Upper lobe of right lung (tissue), 1 donor: ENCODE measurements at regions not wholly inside any gene's neighbourhood (a gene's known extent, or its start where the extent isn't known, plus 50 kb on each side); places are given as distances from the start of the nearest gene placed in this dataset.
A peak's percentile ranks its signal among the peaks of the same experiment; 100 is the strongest.

Experiments
- ATAC-seq: fragments of 200-7000 bp; cut with Tn5 transposase; one replicate; pipeline ENCODE4 v1.9.1; 2020; ENCODE audit warnings: mild to moderate bottlenecking, moderate library complexity
- DNase-seq: peaks from one replicate; pipeline ENCODE4 v3.0.0-alpha.2; 2020
- H3K27ac ChIP-seq: fragments of 200-600 bp; one replicate; pipeline ENCODE4 v1.8.0; 2022
- H3K27me3 ChIP-seq: fragments of 200-600 bp; one replicate; pipeline ENCODE4 v1.8.0; 2022; ENCODE audit warnings: mild to moderate bottlenecking
- H3K36me3 ChIP-seq: fragments of 200-600 bp; one replicate; pipeline ENCODE4 v1.8.0; 2022
- H3K4me1 ChIP-seq: fragments of 200-600 bp; one replicate; pipeline ENCODE4 v1.8.0; 2022
- H3K4me3 ChIP-seq: fragments of 200-600 bp; one replicate; pipeline ENCODE4 v1.8.0; 2022; ENCODE audit warnings: mild to moderate bottlenecking
- H3K9me3 ChIP-seq: fragments of 200-600 bp; one replicate; pipeline ENCODE4 v1.8.0; 2022
- intact Hi-C: fragments of 100-400 bp; cut with DNase I; formaldehyde crosslinking; loops from one replicate; pipeline ENCODE4 v1.11.0; 2022
- TF ChIP-seq, protein P1 (sequence below): fragments of 200-600 bp; IDR thresholded peaks from one replicate; pipeline ENCODE4 v1.8.0; 2022; ENCODE audit warnings: antibody characterized with exemption
- donor health status: DM: no; HTN: yes; CAD: no; lungs with severe emphysema.

DNA sequence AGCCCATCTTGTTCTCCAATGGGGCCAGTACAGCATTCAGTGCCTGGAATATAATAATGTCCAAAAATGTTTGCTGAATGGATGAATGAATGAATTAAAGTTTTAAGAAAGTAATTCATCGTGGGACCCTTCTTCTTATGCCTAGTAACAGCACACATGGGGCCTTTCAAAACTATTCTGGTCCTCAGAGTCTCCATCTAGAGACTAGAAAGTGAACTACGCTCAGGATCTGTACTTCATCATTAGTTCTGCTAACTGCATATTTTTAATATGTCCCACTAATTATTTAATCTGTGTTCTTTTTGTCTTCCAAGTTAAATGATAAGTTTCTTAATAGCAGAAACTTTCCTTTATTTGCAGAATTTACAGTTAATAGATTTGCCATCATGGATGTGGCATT, 172.5 kb downstream of the SMAD2 start:
- Histone ChIP-seq H3K36me3 (no peaks in the 10 kb centered on the region), H3K4me1 (no peaks in the 10 kb centered on the region), H3K4me3 (no peak overlapping the region), H3K27me3 (no peaks in the 10 kb centered on the region), H3K27ac (no peak overlapping the region), H3K9me3 (no peaks in the 10 kb centered on the region)
- intact Hi-C loops: no loop called here
- no peak for DNase-seq
- no peak for ATAC-seq
- TF ChIP-seq, protein P1, sequence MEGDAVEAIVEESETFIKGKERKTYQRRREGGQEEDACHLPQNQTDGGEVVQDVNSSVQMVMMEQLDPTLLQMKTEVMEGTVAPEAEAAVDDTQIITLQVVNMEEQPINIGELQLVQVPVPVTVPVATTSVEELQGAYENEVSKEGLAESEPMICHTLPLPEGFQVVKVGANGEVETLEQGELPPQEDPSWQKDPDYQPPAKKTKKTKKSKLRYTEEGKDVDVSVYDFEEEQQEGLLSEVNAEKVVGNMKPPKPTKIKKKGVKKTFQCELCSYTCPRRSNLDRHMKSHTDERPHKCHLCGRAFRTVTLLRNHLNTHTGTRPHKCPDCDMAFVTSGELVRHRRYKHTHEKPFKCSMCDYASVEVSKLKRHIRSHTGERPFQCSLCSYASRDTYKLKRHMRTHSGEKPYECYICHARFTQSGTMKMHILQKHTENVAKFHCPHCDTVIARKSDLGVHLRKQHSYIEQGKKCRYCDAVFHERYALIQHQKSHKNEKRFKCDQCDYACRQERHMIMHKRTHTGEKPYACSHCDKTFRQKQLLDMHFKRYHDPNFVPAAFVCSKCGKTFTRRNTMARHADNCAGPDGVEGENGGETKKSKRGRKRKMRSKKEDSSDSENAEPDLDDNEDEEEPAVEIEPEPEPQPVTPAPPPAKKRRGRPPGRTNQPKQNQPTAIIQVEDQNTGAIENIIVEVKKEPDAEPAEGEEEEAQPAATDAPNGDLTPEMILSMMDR: peak; percentile 38

DNA sequence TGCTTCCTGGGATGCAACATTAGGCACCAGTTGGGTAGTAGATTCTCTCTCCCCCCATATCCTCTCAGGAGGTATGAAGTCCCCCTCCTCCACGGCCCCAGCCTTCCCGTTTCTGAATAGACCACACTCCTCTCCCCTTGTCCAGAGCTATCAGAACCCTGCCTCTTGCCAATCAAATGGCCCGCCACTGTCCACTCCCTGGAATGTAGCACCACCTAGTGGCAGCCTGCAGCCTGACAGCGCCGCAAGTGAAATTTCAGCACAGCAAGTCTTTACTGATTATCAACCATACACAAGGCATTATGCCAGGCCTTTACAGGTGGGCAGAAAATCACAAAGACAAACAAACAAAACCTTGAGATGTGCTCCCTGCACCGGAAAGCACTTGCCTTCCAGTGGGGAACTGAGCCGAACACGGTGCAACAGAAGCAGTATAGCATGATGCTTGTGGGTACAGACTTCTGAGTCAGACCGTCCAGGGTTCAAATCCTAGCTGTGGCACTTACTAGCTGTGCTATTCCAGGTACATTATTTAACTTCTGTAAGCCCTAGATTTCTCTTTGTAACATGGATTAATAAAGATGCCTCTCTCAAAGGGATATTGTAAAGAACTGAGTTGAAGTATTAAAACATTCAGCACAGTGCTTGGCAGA, 174.0 kb downstream of the SMAD2 start:
- peak; percentile 79 for DNase-seq
- Histone ChIP-seq H3K27ac (no peak overlapping the region), H3K4me1 (no peaks in the 10 kb centered on the region), H3K4me3 (no peak overlapping the region), H3K36me3 (no peaks in the 10 kb centered on the region), H3K27me3 (no peaks in the 10 kb centered on the region), H3K9me3 (no peaks in the 10 kb centered on the region)
- ATAC-seq: peak; percentile 88
- intact Hi-C loops: no loop called here
- TF ChIP-seq, protein P1: peak; percentile 92

DNA sequence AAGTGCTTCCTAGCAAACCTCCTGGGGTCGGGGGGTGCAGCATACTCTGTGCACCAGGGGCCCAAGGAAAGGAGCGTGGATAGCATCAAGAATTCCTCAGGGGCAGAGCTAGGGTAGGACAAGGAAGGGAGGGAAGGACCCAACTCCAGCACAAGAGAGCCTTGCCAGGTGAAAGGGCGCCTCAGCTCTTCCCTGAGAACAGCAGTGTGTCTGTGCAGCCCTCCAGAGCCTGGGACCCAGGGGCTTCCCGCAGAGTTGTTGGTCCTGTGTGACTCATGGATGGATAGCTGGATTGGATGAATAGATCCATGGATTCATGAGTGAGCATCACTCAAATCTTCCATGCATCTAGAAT, 175.4 kb downstream of the SMAD2 start:
- DNase-seq: no peak
- intact Hi-C loops: no loop called here
- Histone ChIP-seq H3K36me3 (no peaks in the 10 kb centered on the region), H3K27me3 (no peaks in the 10 kb centered on the region), H3K9me3 (no peaks in the 10 kb centered on the region), H3K27ac (no peak overlapping the region), H3K4me3 (no peak overlapping the region), H3K4me1 (no peaks in the 10 kb centered on the region)
- TF ChIP-seq, protein P1: no peak
- no peak for ATAC-seq

DNA sequence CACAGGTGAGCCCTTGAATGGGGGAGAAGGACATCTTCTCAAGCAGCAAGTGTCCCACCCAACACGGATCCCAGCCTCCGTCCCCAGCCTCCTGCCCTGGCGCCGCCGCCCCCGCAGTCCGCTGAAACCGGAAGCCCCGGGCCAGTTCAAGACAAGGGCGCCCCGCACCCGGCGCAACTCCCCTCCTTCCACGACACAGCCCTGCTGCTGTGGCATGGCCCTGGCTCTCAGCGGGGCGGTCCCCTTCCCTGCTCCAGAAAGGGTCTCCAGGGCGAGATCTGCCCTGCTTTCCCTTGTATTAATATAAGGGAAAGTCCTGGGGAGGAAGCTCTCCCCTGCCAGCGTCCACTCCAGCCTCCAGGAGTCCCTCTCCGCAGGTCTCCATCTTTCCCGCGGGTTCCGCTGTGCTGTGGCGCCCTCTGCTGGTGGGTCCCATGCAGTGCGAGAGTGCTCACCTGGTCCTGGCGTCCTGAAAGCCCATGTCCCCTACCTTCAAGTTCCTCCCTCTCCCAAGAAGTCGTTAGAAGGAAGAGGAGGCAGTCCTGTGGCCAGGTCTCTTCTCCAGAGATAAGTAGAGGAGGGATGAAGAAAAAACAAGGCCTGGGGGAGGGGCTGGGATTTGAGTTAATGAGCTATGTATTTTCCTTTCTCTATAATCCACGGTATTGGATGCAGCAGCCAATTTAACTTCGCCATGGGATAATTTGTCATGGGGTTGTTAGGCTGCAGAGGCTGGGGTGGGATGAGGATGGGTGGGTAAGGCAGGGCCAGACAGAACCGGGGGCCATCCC, 176.0 kb downstream of the SMAD2 start:
- no peaks in the 10 kb centered on the region for H3K9me3 ChIP-seq
- H3K4me1 ChIP-seq: no peaks in the 10 kb centered on the region
- TF ChIP-seq, protein P1: peak; percentile 77
- intact Hi-C loops: no loop called here
- DNase-seq: peak; percentile 73
- ATAC-seq: peak; percentile 68
- no peaks in the 10 kb centered on the region for H3K27me3 ChIP-seq
- H3K4me3 ChIP-seq: no peak overlapping the region
- no peaks in the 10 kb centered on the region for H3K36me3 ChIP-seq
- no peak overlapping the region for H3K27ac ChIP-seq

DNA sequence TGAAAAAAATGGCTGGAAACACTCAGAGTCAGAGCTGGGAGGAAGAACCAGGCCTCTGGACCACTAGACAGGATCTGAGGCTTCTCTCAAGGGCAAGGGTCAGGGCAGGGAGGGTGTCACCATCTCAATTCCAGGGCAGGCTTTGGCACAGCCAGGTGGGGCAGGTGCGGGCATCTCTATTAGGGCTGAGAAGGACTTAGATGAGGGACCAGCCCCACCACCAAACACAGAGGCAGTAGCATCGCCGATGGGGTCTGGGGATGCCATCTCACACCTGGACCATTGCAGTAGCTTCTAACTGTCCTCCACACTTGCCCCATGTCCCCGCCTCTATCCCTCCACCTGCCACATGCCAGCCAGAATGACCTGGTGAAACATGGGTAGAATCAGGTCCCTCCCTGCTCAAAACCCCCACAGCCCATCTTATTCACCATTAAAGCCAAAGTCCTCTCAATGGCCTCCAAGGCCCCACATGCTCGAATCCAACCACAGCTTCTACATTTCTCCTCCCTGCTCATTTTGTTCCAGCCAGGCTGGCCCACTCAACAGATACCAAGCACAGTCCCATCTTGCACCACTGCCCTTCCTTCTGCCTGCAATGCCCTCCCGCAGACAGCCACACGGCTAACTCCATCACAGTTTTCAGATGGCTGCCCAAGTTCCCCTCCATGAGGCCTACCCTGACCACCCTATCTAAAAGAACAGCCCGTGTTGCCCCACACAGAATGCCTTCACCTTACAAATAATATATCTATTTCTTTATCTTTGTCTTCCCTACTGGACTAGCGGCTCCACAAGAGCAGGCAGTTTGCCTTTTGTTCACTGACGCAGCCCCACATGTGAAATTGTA, 177.4 kb downstream of the SMAD2 start:
- intact Hi-C loops: no loop called here
- DNase-seq: no peak
- no peaks in the 10 kb centered on the region for H3K4me1 ChIP-seq
- no peaks in the 10 kb centered on the region for H3K9me3 ChIP-seq
- ATAC-seq: no peak
- peaks cover 10% of the 10 kb centered on the region for H3K27me3 ChIP-seq
- no peak overlapping the region for H3K27ac ChIP-seq
- no peaks in the 10 kb centered on the region for H3K36me3 ChIP-seq
- TF ChIP-seq, protein P1: no peak
- no peak overlapping the region for H3K4me3 ChIP-seq
